ENCODE measurements at regions not wholly inside any gene's neighbourhood (a gene's known extent, or its start where the extent isn't known, plus 50 kb on each side); places are given as distances from the start of the nearest gene placed in this dataset.

GRCh38 chr11:128304116-128304515 is 283.2 kb downstream of the ETS1 start:
- Mint-ChIP-seq H3K27ac (peak overlapping the region; percentile 90), H3K4me1 (ENCODE audit: low read depth) (peaks cover 77% of the 10 kb centered on the region), H3K36me3 (ENCODE audit: low read depth) (peaks cover 24% of the 10 kb centered on the region), H3K4me3 (peak overlapping the region; percentile 38), H3K9me3 (peaks cover 3% of the 10 kb centered on the region), H3K27me3 (no peaks in the 10 kb centered on the region)
- POLR2A ChIA-PET = interaction anchor here (0.7 to 2.7 kb wide), 10 partner anchors 9 to 208 kb away, joined by 3 to 12 read pairs (median 5); no protein-coding TSS in a partner anchor
- no peak for TF ChIP-seq CTCF (IDR thresholded peaks at IDR 0.05)
- intact Hi-C loops (cut with micrococcal nuclease) = no loop called here
- CTCF ChIA-PET = interaction anchor here (1.3 to 2.1 kb wide), 3 partner anchors 14 to 176 kb away, joined by 3 to 13 read pairs (median 10); no protein-coding TSS in a partner anchor
- DNase-seq (no peak), ATAC-seq (no peak)

- CTCF ChIA-PET = interaction anchor here (0.7 to 5.2 kb wide), 12 partner anchors 11 to 327 kb away, joined by 3 to 43 read pairs (median 4); no protein-coding TSS in a partner anchor
- peak overlapping the region; percentile 90 for H3K27ac Mint-ChIP-seq
- POLR2A ChIA-PET = interaction anchor here (0.6 to 3.9 kb wide), 13 partner anchors 11 to 214 kb away, joined by 3 to 30 read pairs (median 8); no protein-coding TSS in a partner anchor
- H3K27me3 Mint-ChIP-seq = no peaks in the 10 kb centered on the region
- TF ChIP-seq CTCF (IDR thresholded peaks at IDR 0.05) = no peak
- ATAC-seq (no peak), DNase-seq (no peak)
- H3K36me3 Mint-ChIP-seq (ENCODE audit: low read depth) = peaks cover 25% of the 10 kb centered on the region
- H3K9me3 Mint-ChIP-seq = peaks cover 3% of the 10 kb centered on the region
- intact Hi-C loops (cut with micrococcal nuclease) = loop anchor here (2.0 kb wide), 1 partner anchor 15 kb away; no protein-coding TSS in a partner anchor
- peaks cover 79% of the 10 kb centered on the region for H3K4me1 Mint-ChIP-seq (ENCODE audit: low read depth)
- peak overlapping the region; percentile 85 for H3K4me3 Mint-ChIP-seq
Observed at GRCh38 chr11:128303383-128303782, 284.0 kb downstream of the ETS1 start.

GRCh38 chr11:128302425-128303186 is 284.8 kb downstream of the ETS1 start:
- intact Hi-C loops (cut with micrococcal nuclease) = loop anchor here (2.0 kb wide), 1 partner anchor 16 kb away; no protein-coding TSS in a partner anchor
- Mint-ChIP-seq H3K36me3 (ENCODE audit: low read depth) (peaks cover 29% of the 10 kb centered on the region), H3K4me3 (peak overlapping the region; percentile 85), H3K9me3 (peaks cover 3% of the 10 kb centered on the region), H3K27ac (peak overlapping the region; percentile 90), H3K27me3 (no peaks in the 10 kb centered on the region), H3K4me1 (ENCODE audit: low read depth) (peaks cover 79% of the 10 kb centered on the region)
- peak; percentile 90 for ATAC-seq
- ChIA-PET CTCF (interaction anchor here (0.7 to 5.2 kb wide), 16 partner anchors 10 to 328 kb away, joined by 3 to 43 read pairs (median 4); no protein-coding TSS in a partner anchor), POLR2A (interaction anchor here (0.6 to 3.9 kb wide), 24 partner anchors 8 to 320 kb away, joined by 3 to 30 read pairs (median 4); no protein-coding TSS in a partner anchor)
- peak; percentile 80 for DNase-seq
- TF ChIP-seq CTCF (IDR thresholded peaks at IDR 0.05) = peak; percentile 14

GRCh38 chr11:128301756-128302155 is 285.6 kb downstream of the ETS1 start:
- no peak for DNase-seq
- H3K27me3 Mint-ChIP-seq = no peaks in the 10 kb centered on the region
- no peak for ATAC-seq
- ChIA-PET POLR2A (interaction anchor here (0.7 to 3.9 kb wide), 20 partner anchors 8 to 321 kb away, joined by 3 to 30 read pairs (median 5); no protein-coding TSS in a partner anchor), CTCF (interaction anchor here (1.0 to 5.2 kb wide), 9 partner anchors 11 to 329 kb away, joined by 3 to 43 read pairs (median 7); no protein-coding TSS in a partner anchor)
- H3K4me3 Mint-ChIP-seq = peak overlapping the region; percentile 85
- TF ChIP-seq CTCF (IDR thresholded peaks at IDR 0.05) = no peak
- intact Hi-C loops (cut with micrococcal nuclease) = loop anchor here (2.0 kb wide), 1 partner anchor 17 kb away; no protein-coding TSS in a partner anchor
- peaks cover 85% of the 10 kb centered on the region for H3K4me1 Mint-ChIP-seq (ENCODE audit: low read depth)
- peak overlapping the region; percentile 90 for H3K27ac Mint-ChIP-seq
- peaks cover 29% of the 10 kb centered on the region for H3K36me3 Mint-ChIP-seq (ENCODE audit: low read depth)
- peaks cover 3% of the 10 kb centered on the region for H3K9me3 Mint-ChIP-seq
